HEK293T (cell line): ENCODE measurements at regions not wholly inside any gene's neighbourhood (a gene's known extent, or its start where the extent isn't known, plus 50 kb on each side); places are given as distances from the start of the nearest gene placed in this dataset.

Experiments
- BHLHE40 ChIP-seq: fragments of 450-650 bp; IDR thresholded peaks from 2 replicates; pipeline ENCODE4 v1.6.1; 2016; ENCODE audit warnings: mild to moderate bottlenecking, moderate library complexity, borderline replicate concordance
- CTBP1 ChIP-seq: fragments of 450-650 bp; IDR thresholded peaks from 2 replicates; pipeline ENCODE4 v1.6.1; 2016; ENCODE audit warnings: borderline replicate concordance
- FOXK2 ChIP-seq: fragments of 450-650 bp; IDR thresholded peaks from 2 replicates; pipeline ENCODE4 v1.6.1; 2016; ENCODE audit warnings: mild to moderate bottlenecking
- HDGF ChIP-seq: fragments of 450-650 bp; IDR thresholded peaks from 2 replicates; pipeline ENCODE4 v1.6.1; 2017; ENCODE audit warnings: antibody characterized with exemption, borderline replicate concordance
- PKNOX1 ChIP-seq: fragments of 450-650 bp; IDR thresholded peaks from 2 replicates; pipeline ENCODE4 v1.6.1; 2016
- SP1 ChIP-seq: fragments of 450-650 bp; IDR thresholded peaks from 2 replicates; pipeline ENCODE4 v1.6.1; 2017
- SUZ12 ChIP-seq: fragments of 450-650 bp; IDR thresholded peaks from 2 replicates; pipeline ENCODE4 v1.6.1; 2016; ENCODE audit warnings: mild to moderate bottlenecking

- TF ChIP-seq BHLHE40 (no peak), CTBP1 (no peak), SP1 (no peak), SUZ12 (no peak), HDGF (no peak), FOXK2 (no peak), PKNOX1 (no peak)
Observed at GRCh38 chr12:72748971-72749370, 476.8 kb downstream of the TRHDE start.
